PC-3 (cell line): ENCODE measurements at regions not wholly inside any gene's neighbourhood (a gene's known extent, or its start where the extent isn't known, plus 50 kb on each side); places are given as distances from the start of the nearest gene placed in this dataset.
A peak's percentile ranks its signal among the peaks of the same experiment; 100 is the strongest.

Source experiments
- ATAC-seq: fragments of 200-7000 bp; cut with Tn5 transposase; 2 replicates; pipeline ENCODE4 v1.9.1; 2020; ENCODE audit warnings: mild to moderate bottlenecking, moderate library complexity
- BruUV-seq: library from RNA; stranded (reverse); fragments of 400-500 nt; replicated peaks from 2 replicates; lab custom pipeline; 2021; lab: Mats Ljungman, UMichigan
- CTCF ChIA-PET: fragments of 300-600 bp; sonication (Branson Sonifier 250); formaldehyde crosslinking; loops from one replicate; lab custom pipeline; 2022; ENCODE audit warnings: antibody characterized with exemption; lab: Charles Lee
- POLR2A ChIA-PET: fragments of 300-600 bp; sonication (Branson Sonifier 250); formaldehyde crosslinking; loops from one replicate; lab custom pipeline; 2022; ENCODE audit warnings: antibody characterized with exemption; ENCODE audit not compliant: unreplicated experiment; lab: Charles Lee
- DNase-seq: peaks from one replicate; pipeline ENCODE4 v3.0.0-alpha.2; 2015
- H2AFZ ChIP-seq: fragments of 300-600 bp; sonication (generic); 2 replicates; pipeline ENCODE4 v1.6.0; 2016; ENCODE audit warnings: antibody characterized with exemption, low read length
- H3F3A ChIP-seq: fragments of 300-600 bp; sonication (generic); one replicate; pipeline ENCODE4 v1.6.0; 2017; ENCODE audit warnings: antibody characterized with exemption, low read length, control low read depth, mild to moderate bottlenecking; ENCODE audit not compliant: unreplicated experiment
- H3K27ac ChIP-seq: fragments of 300-600 bp; sonication (generic); 2 replicates; pipeline ENCODE4 v1.5.1; 2016; ENCODE audit warnings: mild to moderate bottlenecking, low read length
- H3K27me3 ChIP-seq: fragments of 300-600 bp; sonication (generic); 2 replicates; pipeline ENCODE4 v1.6.1; 2016; ENCODE audit warnings: low read length, mixed read lengths
- H3K36me3 ChIP-seq: fragments of 300-600 bp; sonication (generic); 2 replicates; pipeline ENCODE4 v1.6.1; 2016; ENCODE audit warnings: low read depth, mixed run types, low read length, mixed read lengths
- H3K4me1 ChIP-seq: fragments of 300-600 bp; sonication (generic); 2 replicates; pipeline ENCODE4 v1.5.1; 2016; ENCODE audit warnings: low read length; ENCODE audit not compliant: insufficient read depth
- H3K4me2 ChIP-seq: fragments of 300-600 bp; sonication (generic); 2 replicates; pipeline ENCODE4 v1.6.0; 2016; ENCODE audit warnings: low read length
- H3K4me3 ChIP-seq: fragments of 300-600 bp; sonication (generic); 2 replicates; pipeline ENCODE4 v1.5.1; 2016; ENCODE audit warnings: mild to moderate bottlenecking, low read length, mixed read lengths
- H3K79me2 ChIP-seq: fragments of 300-600 bp; sonication (generic); 2 replicates; pipeline ENCODE4 v1.6.1; 2017; ENCODE audit warnings: low read length, mixed read lengths
- H3K9ac ChIP-seq: fragments of 300-600 bp; sonication (generic); 2 replicates; pipeline ENCODE4 v1.6.0; 2016; ENCODE audit warnings: mild to moderate bottlenecking, low read length
- H3K9me2 ChIP-seq: fragments of 300-600 bp; sonication (generic); replicated peaks from 2 replicates; pipeline ENCODE4 v1.6.1; 2016; ENCODE audit warnings: mixed run types, low read length, mixed read lengths
- H3K9me3 ChIP-seq: fragments of 300-600 bp; sonication (generic); 2 replicates; pipeline ENCODE4 v1.6.1; 2016; ENCODE audit warnings: low read length, mixed read lengths
- H4K20me1 ChIP-seq: fragments of 300-600 bp; sonication (generic); 2 replicates; pipeline ENCODE4 v1.6.1; 2016; ENCODE audit warnings: low read length, mixed read lengths
- EZH2 ChIP-seq: fragments of 300-600 bp; sonication (generic); IDR thresholded peaks from one replicate; pipeline ENCODE4 v1.6.1; 2017; ENCODE audit warnings: antibody characterized with exemption, mild to moderate bottlenecking, low read length; ENCODE audit not compliant: unreplicated experiment
- EZH2phosphoT487 ChIP-seq: fragments of 300-600 bp; sonication (generic); IDR thresholded peaks from 2 replicates; pipeline ENCODE4 v1.6.1; 2018; ENCODE audit warnings: mild to moderate bottlenecking, antibody characterized with exemption, low read length, borderline replicate concordance
- intact Hi-C: fragments of 100-400 bp; cut with micrococcal nuclease; formaldehyde crosslinking; loops from 2 replicates; pipeline ENCODE4 v1.9.0; 2023
- TF ChIP-seq, protein P1 (sequence below): fragments of 300-600 bp; sonication (generic); conservative IDR thresholded peaks from 2 replicates; pipeline ENCODE4 v1.5.1; 2017; ENCODE audit warnings: antibody characterized with exemption, low read depth, mild to moderate bottlenecking, low read length

DNA sequence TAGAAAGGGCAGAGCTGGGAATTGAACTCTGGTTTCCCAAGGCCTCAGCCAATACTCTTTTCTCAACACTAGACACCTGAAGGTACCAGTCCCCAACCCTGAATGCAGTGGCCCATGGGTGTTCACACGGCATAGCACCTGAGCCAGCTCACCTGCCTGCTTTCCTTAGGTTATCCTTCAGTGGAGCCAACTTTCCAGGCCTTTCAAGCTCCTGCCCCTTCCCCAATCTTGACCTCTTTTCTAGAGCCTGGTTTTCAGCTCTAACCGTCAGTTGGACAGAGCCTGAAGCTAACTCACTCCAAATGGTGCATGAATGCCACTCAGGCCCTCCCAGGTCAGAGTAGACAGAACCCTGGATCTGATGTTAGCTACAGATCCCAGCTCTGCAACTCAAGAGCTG lies 66.1 kb upstream of the ITGA11 start:
- no peak for TF ChIP-seq EZH2
- TF ChIP-seq EZH2phosphoT487 = no peak
- TF ChIP-seq, protein P1, sequence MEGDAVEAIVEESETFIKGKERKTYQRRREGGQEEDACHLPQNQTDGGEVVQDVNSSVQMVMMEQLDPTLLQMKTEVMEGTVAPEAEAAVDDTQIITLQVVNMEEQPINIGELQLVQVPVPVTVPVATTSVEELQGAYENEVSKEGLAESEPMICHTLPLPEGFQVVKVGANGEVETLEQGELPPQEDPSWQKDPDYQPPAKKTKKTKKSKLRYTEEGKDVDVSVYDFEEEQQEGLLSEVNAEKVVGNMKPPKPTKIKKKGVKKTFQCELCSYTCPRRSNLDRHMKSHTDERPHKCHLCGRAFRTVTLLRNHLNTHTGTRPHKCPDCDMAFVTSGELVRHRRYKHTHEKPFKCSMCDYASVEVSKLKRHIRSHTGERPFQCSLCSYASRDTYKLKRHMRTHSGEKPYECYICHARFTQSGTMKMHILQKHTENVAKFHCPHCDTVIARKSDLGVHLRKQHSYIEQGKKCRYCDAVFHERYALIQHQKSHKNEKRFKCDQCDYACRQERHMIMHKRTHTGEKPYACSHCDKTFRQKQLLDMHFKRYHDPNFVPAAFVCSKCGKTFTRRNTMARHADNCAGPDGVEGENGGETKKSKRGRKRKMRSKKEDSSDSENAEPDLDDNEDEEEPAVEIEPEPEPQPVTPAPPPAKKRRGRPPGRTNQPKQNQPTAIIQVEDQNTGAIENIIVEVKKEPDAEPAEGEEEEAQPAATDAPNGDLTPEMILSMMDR = no peak
- POLR2A ChIA-PET = no interaction called here
- CTCF ChIA-PET = no interaction called here

DNA sequence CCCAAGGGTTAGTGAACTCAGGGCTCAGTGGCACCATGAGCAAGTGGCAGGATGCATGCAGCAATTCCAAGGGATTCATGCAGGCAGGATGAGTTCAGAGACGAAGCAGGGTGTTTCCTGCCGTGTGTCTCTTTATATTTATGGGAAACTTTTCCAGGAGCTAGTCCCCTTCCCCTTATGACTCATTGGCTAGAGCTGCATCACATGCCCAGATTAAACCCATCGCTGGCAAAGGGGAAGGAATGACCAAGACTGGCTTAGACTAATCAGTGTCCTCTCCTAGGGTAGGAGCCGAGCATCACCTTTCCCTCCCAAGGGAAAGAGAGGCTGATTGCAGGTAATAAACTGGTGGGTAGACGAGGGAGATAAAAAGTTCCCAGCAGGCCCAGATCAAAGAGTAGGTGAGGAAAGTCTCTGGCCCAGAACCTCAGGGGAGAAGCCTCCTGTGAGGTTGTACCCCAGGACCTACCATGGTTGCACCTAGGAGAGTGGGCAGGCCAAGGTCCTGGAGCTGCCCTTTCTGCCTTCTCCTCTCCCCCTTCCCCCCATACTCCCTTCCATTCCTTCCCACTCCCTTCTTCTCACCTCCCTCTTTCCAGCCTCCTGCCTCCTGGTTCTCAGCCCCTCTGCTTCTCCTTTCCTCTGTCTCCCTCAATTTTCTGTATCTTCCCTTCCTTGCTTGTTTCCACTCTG lies 67.8 kb upstream of the ITGA11 start:
- peak; percentile 4 for DNase-seq
- no peaks in the 10 kb centered on the region for H3K9me2 ChIP-seq
- CTCF ChIA-PET = no interaction called here

More for the DNA sequence above, 66.1 kb upstream of the ITGA11 start:
- H4K20me1 ChIP-seq = no peaks in the 10 kb centered on the region
- no peak for ATAC-seq
- H3K4me2 ChIP-seq = no peak overlapping the region
- no peaks in the 10 kb centered on the region for H3K79me2 ChIP-seq
- H2AFZ ChIP-seq = no peak overlapping the region
- no peaks in the 10 kb centered on the region for H3K9me2 ChIP-seq
- no peaks in the 10 kb centered on the region for H3F3A ChIP-seq
- no peaks in the 10 kb centered on the region for H3K4me1 ChIP-seq
- H3K27me3 ChIP-seq = peaks cover 13% of the 10 kb centered on the region
- no peaks in the 10 kb centered on the region for H3K9me3 ChIP-seq
- DNase-seq = no peak
- H3K4me3 ChIP-seq = no peak overlapping the region
- no peaks in the 10 kb centered on the region for H3K36me3 ChIP-seq
- intact Hi-C loops = no loop called here
- H3K27ac ChIP-seq = no peak overlapping the region
- BruUV-seq = no TSS peak
- no peak overlapping the region for H3K9ac ChIP-seq

More for the DNA sequence above, 67.8 kb upstream of the ITGA11 start:
- Histone ChIP-seq H2AFZ (no peak overlapping the region), H3K4me3 (no peak overlapping the region), H3K79me2 (no peaks in the 10 kb centered on the region), H3K27ac (no peak overlapping the region), H3F3A (no peaks in the 10 kb centered on the region), H3K9me3 (no peaks in the 10 kb centered on the region), H3K4me2 (no peak overlapping the region), H4K20me1 (no peaks in the 10 kb centered on the region), H3K36me3 (no peaks in the 10 kb centered on the region), H3K4me1 (no peaks in the 10 kb centered on the region), H3K27me3 (no peaks in the 10 kb centered on the region), H3K9ac (no peak overlapping the region)
- TF ChIP-seq EZH2 = no peak
- TF ChIP-seq, protein P1 = no peak
- no peak for TF ChIP-seq EZH2phosphoT487
- no peak for ATAC-seq
- BruUV-seq = no TSS peak
- intact Hi-C loops = no loop called here
- POLR2A ChIA-PET = no interaction called here
